HepG2 (cell line): ENCODE measurements at regions not wholly inside any gene's neighbourhood (a gene's known extent, or its start where the extent isn't known, plus 50 kb on each side); places are given as distances from the start of the nearest gene placed in this dataset.
"Not testable (repeated sequence)": the region's sequence is repeated elsewhere in the genome, so short reads cannot be mapped to it uniquely, and the experiment has no call there.

Experiments
- ATAC-seq: fragments of 200-7000 bp; cut with Tn5 transposase; 3 replicates; pipeline ENCODE4 v1.9.1; 2020; ENCODE audit warnings: mild to moderate bottlenecking, moderate library complexity
- BruUV-seq: library from RNA; stranded (reverse); fragments of 400-500 nt; replicated peaks from 2 replicates; lab custom pipeline; 2021; lab: Mats Ljungman, UMichigan
- CTCF ChIA-PET: fragments of 300-600 bp; formaldehyde crosslinking; extraction: SDS; loops from one replicate; lab custom pipeline; 2021; ENCODE audit warnings: low total read pairs, inconsistent platforms, low intra/inter-chr PET ratio; lab: Yijun Ruan, JAX
- POLR2A ChIA-PET: fragments of 350-600 bp; sonication (Branson Sonifier 250); formaldehyde crosslinking; loops from one replicate; lab custom pipeline; 2020; ENCODE audit warnings: antibody characterized with exemption, inconsistent platforms; lab: Yijun Ruan, JAX
- DNase-seq: peaks from one replicate; pipeline ENCODE4 v3.0.0-alpha.2; 2015; ENCODE audit warnings: low spot score
- FAIRE-seq: peaks from 3 replicates; lab custom pipeline; 2011; peaks lifted over from hg19 to GRCh38; lab: Jason Lieb, UNC
- H2AFZ ChIP-seq: one replicate; pipeline ENCODE4 v1.6.1; 2011; ENCODE audit warnings: low read length, inconsistent platforms
- H3K27ac ChIP-seq: fragments of 300-600 bp; 3 replicates; pipeline ENCODE4 v1.8.0; 2011; ENCODE audit warnings: mixed run types, mild to moderate bottlenecking, mixed read lengths, low read length, inconsistent platforms; ENCODE audit not compliant: insufficient read depth; ENCODE audit errors: extremely low read length
- H3K27me3 ChIP-seq, 2 experiments: fragments of 200-600 bp in 1 of 2; 2 replicates in 1 of 2; 3 replicates in 1 of 2; pipeline versions ENCODE4 v1.6.0 to v1.8.0; 2011; ENCODE audit warnings: low read length in 2 of 2, mild to moderate bottlenecking in 2 of 2, moderate library complexity in 2 of 2, inconsistent platforms in 1 of 2; ENCODE audit not compliant: insufficient read depth in 2 of 2, control insufficient read depth in 1 of 2
- H3K36me3 ChIP-seq, 2 experiments: fragments of 200-600 bp in 1 of 2; replicated peaks in 1 of 2; 2 replicates in 1 of 2; 3 replicates in 1 of 2; pipeline versions ENCODE4 v1.5.1 to v1.8.0; 2011; ENCODE audit warnings: low read length in 2 of 2, inconsistent platforms in 1 of 2; ENCODE audit not compliant: insufficient read depth in 2 of 2, control insufficient read depth in 1 of 2
- H3K4me1 ChIP-seq: 2 replicates; pipeline ENCODE4 v1.5.1; 2012; ENCODE audit warnings: low read length, inconsistent platforms; ENCODE audit not compliant: insufficient read depth
- H3K4me2 ChIP-seq: 2 replicates; pipeline ENCODE4 v1.6.0; 2011; ENCODE audit warnings: low read depth, low read length, inconsistent platforms
- H3K4me3 ChIP-seq, 3 experiments: fragments of 200-600 bp in 1 of 3; sonication (generic), shearing (Covaris generic) in 1 of 3; replicated peaks in 1 of 3; 2 replicates each; pipeline ENCODE4 v1.5.1; 2011 to 2016; ENCODE audit warnings: low read length in 3 of 3, inconsistent platforms in 2 of 3, low read depth in 2 of 3, mild to moderate bottlenecking in 2 of 3, control low read depth in 1 of 3, mixed read lengths in 1 of 3; ENCODE audit not compliant: insufficient read depth in 1 of 3
- H3K79me2 ChIP-seq: one replicate; pipeline ENCODE4 v1.6.1; 2011; ENCODE audit warnings: low read length, inconsistent platforms; ENCODE audit not compliant: insufficient read depth
- H3K9ac ChIP-seq: 2 replicates; pipeline ENCODE4 v1.6.0; 2011; ENCODE audit warnings: mild to moderate bottlenecking, low read depth, low read length, inconsistent platforms; ENCODE audit not compliant: insufficient read depth
- H3K9me3 ChIP-seq: 2 replicates; pipeline ENCODE4 v1.5.1; 2012; ENCODE audit warnings: mild to moderate bottlenecking, low read length
- H4K20me1 ChIP-seq: 2 replicates; pipeline ENCODE4 v1.6.0; 2011; ENCODE audit warnings: inconsistent platforms, mild to moderate bottlenecking, low read length, moderate library complexity; ENCODE audit not compliant: insufficient read depth
- BCLAF1 ChIP-seq: fragments of 450-650 bp; IDR thresholded peaks from 2 replicates; pipeline ENCODE4 v1.6.1; 2017; ENCODE audit warnings: mild to moderate bottlenecking
- DMTF1 ChIP-seq: sonication (generic); formaldehyde crosslinking; IDR thresholded peaks from 2 replicates; pipeline ENCODE4 v1.4.0; 2020; ENCODE audit warnings: mild to moderate bottlenecking, missing genetic modification reagents
- PPARG ChIP-seq: conservative IDR thresholded peaks from 2 replicates; pipeline ENCODE4 v1.6.1; 2016; ENCODE audit warnings: missing biosample characterization, missing genetic modification reagents
- RFX1 ChIP-seq: fragments of 450-650 bp; IDR thresholded peaks from 2 replicates; pipeline ENCODE4 v1.6.1; 2017
- ZNF792 ChIP-seq: IDR thresholded peaks from 2 replicates; pipeline ENCODE4 v1.6.1; 2016
- whole genome bisulfite sequencing: methylation state at CpG from one replicate; pipeline ENCODE4 v1.1.6; 2017; ENCODE audit warnings: low lambda C conversion rate; 5-methylcytosine and 5-hydroxymethylcytosine counted together
- in situ Hi-C: cut with HindIII; loops from 2 replicates; pipeline ENCODE4 v1.10.0; 2017; ENCODE audit warnings: low pct_unique_long_range_greater_than_20kb; ENCODE audit not compliant: extremely low pct_ligation_motif_present
- intact Hi-C: fragments of 100-400 bp; cut with micrococcal nuclease; formaldehyde crosslinking; loops from one replicate; pipeline ENCODE4 v1.10.0; 2022; ENCODE audit not compliant: unreplicated experiment

GRCh38 chr7:112957901-112958300, 128.7 kb downstream of the GPR85 start (continued):
- TF ChIP-seq BCLAF1 (no peak), ZNF792 (no peak), DMTF1 (no peak), RFX1 (no peak), PPARG (CRISPR knock-in tag) (no peak)

- DNase-seq, H3K9me3 ChIP-seq, H3K4me3 ChIP-seq, H3K27me3 ChIP-seq, POLR2A ChIA-PET, H3K4me2 ChIP-seq, H3K36me3 ChIP-seq, H3K4me1 ChIP-seq, H3K79me2 ChIP-seq, ATAC-seq, FAIRE-seq, H2AFZ ChIP-seq, H3K27ac ChIP-seq, H3K9ac ChIP-seq, in situ Hi-C loops, BruUV-seq, H4K20me1 ChIP-seq, intact Hi-C loops, CTCF ChIA-PET: not testable (repeated sequence)
- WGBS = 39% methylated on average over 3 of the region's 3 CpGs
Observed at GRCh38 chr7:112953031-112953430, 133.6 kb downstream of the GPR85 start.
